Lower lobe of right lung (tissue), 2 donors: ENCODE measurements at regions not wholly inside any gene's neighbourhood (a gene's known extent, or its start where the extent isn't known, plus 50 kb on each side); places are given as distances from the start of the nearest gene placed in this dataset. TPM values are rescaled to one million over a fixed set of nuclear protein-coding genes. Genes with fewer than 3 reads are reported as not detected.

Experiments used
- ATAC-seq, 2 donors: fragments of 200-7000 bp; cut with Tn5 transposase; one replicate each; pipeline ENCODE4 v1.9.1; 2020 to 2022; ENCODE audit warnings: mild to moderate bottlenecking in 2 of 2, moderate library complexity in 2 of 2
- DNase-seq: peaks from one replicate; pipeline ENCODE4 v3.0.0-alpha.2; 2020
- H3K27ac ChIP-seq: fragments of 200-600 bp; one replicate; pipeline ENCODE4 v1.8.0; 2022
- H3K27me3 ChIP-seq: fragments of 200-600 bp; one replicate; pipeline ENCODE4 v1.8.0; 2022; ENCODE audit warnings: low read depth
- H3K36me3 ChIP-seq: fragments of 200-600 bp; one replicate; pipeline ENCODE4 v1.8.0; 2022; ENCODE audit warnings: mild to moderate bottlenecking
- H3K4me1 ChIP-seq: fragments of 200-600 bp; one replicate; pipeline ENCODE4 v1.8.0; 2022
- H3K4me3 ChIP-seq: fragments of 200-600 bp; one replicate; pipeline ENCODE4 v1.8.0; 2022; ENCODE audit warnings: mild to moderate bottlenecking
- H3K9me3 ChIP-seq: fragments of 200-600 bp; one replicate; pipeline ENCODE4 v1.8.0; 2022
- intact Hi-C: fragments of 100-400 bp; cut with DNase I; formaldehyde crosslinking; loops from one replicate; pipeline ENCODE4 v1.11.0; 2022
- microRNA-seq: library from miRNA; unstranded; fragments of <30 nt; microRNA quantifications from one replicate; pipeline ENCODE4 v1.2.0, GENCODE V29; 2020; ENCODE audit warnings: borderline number of aligned reads
- TF ChIP-seq, protein P1 (sequence below): fragments of 200-600 bp; IDR thresholded peaks from one replicate; pipeline ENCODE4 v1.8.0; 2022; ENCODE audit warnings: antibody characterized with exemption, mild to moderate bottlenecking
- donor health status: DM: no; HTN: yes; CAD: no; lungs with severe emphysema.

DNA sequence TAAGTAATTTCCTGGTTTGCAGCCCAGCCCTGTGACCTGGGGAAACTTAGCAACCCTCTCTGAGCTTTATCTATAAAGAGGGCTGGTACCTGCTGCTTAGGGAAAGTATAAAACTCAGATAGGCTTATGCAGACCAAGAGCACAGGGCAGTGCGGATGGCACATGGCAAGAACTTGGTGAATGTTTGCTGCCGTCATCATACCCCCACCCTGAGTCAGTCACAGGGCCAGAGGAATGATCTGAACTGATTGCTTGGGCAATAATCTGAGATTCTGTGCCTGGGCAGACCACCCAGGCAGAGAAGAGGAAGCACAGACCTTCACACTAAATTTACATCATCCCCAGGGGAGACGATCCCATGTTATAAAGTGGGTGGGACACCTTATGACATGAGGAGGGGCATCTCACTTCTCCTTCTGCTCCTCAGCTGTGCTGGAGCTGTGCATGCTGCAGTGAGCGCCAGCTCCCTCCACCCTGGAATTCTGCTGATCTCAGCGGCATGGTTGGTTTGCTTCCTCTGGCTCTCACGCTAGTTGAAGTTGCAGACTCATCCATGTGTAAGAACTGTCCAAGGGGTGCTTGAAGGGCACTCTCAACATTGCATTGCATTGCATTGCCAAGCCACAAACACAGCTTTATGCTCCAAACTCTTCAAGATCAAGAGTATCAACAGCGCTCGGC lies 197.1 kb downstream of the AJAP1 start:
- ATAC-seq (no peak), DNase-seq (no peak)
- Histone ChIP-seq H3K27ac (no peak overlapping the region), H3K4me3 (no peak overlapping the region), H3K27me3 (no peaks in the 10 kb centered on the region), H3K36me3 (no peaks in the 10 kb centered on the region), H3K4me1 (no peaks in the 10 kb centered on the region), H3K9me3 (peaks cover 8% of the 10 kb centered on the region)
- intact Hi-C loops: no loop called here
- TF ChIP-seq, protein P1, sequence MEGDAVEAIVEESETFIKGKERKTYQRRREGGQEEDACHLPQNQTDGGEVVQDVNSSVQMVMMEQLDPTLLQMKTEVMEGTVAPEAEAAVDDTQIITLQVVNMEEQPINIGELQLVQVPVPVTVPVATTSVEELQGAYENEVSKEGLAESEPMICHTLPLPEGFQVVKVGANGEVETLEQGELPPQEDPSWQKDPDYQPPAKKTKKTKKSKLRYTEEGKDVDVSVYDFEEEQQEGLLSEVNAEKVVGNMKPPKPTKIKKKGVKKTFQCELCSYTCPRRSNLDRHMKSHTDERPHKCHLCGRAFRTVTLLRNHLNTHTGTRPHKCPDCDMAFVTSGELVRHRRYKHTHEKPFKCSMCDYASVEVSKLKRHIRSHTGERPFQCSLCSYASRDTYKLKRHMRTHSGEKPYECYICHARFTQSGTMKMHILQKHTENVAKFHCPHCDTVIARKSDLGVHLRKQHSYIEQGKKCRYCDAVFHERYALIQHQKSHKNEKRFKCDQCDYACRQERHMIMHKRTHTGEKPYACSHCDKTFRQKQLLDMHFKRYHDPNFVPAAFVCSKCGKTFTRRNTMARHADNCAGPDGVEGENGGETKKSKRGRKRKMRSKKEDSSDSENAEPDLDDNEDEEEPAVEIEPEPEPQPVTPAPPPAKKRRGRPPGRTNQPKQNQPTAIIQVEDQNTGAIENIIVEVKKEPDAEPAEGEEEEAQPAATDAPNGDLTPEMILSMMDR: no peak

DNA sequence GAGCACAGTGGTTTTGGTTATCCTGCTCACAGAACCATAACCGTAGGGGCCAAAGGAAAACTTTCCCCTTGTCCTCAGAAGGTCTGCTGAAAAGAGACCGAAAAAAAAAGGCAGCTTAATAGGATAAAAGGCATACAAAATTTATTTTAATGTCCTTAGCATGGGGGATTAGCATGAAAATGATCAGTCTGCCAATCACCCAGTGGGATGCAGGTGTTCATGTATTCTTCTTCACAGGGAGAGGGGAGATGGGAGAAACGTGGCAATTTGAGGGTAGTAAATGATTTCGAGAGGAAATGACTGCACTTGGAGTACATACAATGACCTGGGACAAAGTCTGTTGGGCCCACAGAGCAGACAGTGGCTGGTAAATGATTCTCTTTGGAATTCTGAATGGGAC lies 194.0 kb downstream of the AJAP1 start:
- Histone ChIP-seq H3K36me3 (no peaks in the 10 kb centered on the region), H3K27me3 (no peaks in the 10 kb centered on the region), H3K4me3 (no peak overlapping the region), H3K4me1 (no peaks in the 10 kb centered on the region), H3K27ac (no peak overlapping the region), H3K9me3 (peaks cover 8% of the 10 kb centered on the region)
- TF ChIP-seq, protein P1: no peak
- DNase-seq: no peak
- intact Hi-C loops: no loop called here
- ATAC-seq: no peak

DNA sequence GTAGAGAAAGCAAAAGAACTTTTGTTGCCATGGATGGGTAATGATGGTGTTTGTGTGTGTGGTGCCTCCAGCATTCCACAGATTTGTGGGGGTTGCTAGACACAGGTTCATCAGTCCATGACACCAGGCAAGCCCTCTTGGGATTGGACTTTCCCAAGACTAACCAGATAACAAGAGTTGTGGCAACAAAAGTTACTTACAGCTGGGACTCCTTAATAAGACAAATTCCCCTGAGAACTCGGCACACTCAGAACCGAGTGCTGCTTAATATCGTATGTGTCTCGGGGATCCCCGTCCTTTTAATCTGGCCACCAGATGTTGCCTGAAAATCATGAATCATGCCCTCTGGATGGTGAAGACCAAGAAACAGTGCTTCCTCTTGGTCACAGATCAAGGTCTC lies 193.3 kb downstream of the AJAP1 start:
- ATAC-seq (no peak), DNase-seq (no peak)
- no peak overlapping the region for H3K27ac ChIP-seq
- no peaks in the 10 kb centered on the region for H3K36me3 ChIP-seq
- peaks cover 8% of the 10 kb centered on the region for H3K9me3 ChIP-seq
- H3K4me1 ChIP-seq: no peaks in the 10 kb centered on the region
- no peaks in the 10 kb centered on the region for H3K27me3 ChIP-seq
- intact Hi-C loops: no loop called here
- H3K4me3 ChIP-seq: no peak overlapping the region
- TF ChIP-seq, protein P1: no peak

Small RNA genes lying in the stretch of these regions (microRNA-seq; reads per million reads assigned to microRNA genes)
- not detected for gene MIR4417
